ENCODE measurements at regions not wholly inside any gene's neighbourhood (a gene's known extent, or its start where the extent isn't known, plus 50 kb on each side); places are given as distances from the start of the nearest gene placed in this dataset.

GRCh38 chr4:108360754-108361445, 192.2 kb upstream of the LEF1 start:
- TF ChIP-seq EZH2 (IDR thresholded peaks at IDR 0.05; ENCODE audit: insufficient read depth, poor library complexity, severe bottlenecking) (no peak), EZH2phosphoT487 (IDR thresholded peaks at IDR 0.05; ENCODE audit: insufficient read depth, low read depth) (no peak)
